ENCODE measurements at regions not wholly inside any gene's neighbourhood (a gene's known extent, or its start where the extent isn't known, plus 50 kb on each side); places are given as distances from the start of the nearest gene placed in this dataset.

GRCh38 chr7:88610942-88611341 is 148.6 kb upstream of the ZNF804B start:
- no peak for DNase-seq
- TF ChIP-seq, protein P1, sequence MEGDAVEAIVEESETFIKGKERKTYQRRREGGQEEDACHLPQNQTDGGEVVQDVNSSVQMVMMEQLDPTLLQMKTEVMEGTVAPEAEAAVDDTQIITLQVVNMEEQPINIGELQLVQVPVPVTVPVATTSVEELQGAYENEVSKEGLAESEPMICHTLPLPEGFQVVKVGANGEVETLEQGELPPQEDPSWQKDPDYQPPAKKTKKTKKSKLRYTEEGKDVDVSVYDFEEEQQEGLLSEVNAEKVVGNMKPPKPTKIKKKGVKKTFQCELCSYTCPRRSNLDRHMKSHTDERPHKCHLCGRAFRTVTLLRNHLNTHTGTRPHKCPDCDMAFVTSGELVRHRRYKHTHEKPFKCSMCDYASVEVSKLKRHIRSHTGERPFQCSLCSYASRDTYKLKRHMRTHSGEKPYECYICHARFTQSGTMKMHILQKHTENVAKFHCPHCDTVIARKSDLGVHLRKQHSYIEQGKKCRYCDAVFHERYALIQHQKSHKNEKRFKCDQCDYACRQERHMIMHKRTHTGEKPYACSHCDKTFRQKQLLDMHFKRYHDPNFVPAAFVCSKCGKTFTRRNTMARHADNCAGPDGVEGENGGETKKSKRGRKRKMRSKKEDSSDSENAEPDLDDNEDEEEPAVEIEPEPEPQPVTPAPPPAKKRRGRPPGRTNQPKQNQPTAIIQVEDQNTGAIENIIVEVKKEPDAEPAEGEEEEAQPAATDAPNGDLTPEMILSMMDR (IDR thresholded peaks at IDR 0.05), result no peak
- TF ChIP-seq POLR2A (IDR thresholded peaks at IDR 0.05) (no peak), EP300 (IDR thresholded peaks at IDR 0.05) (no peak), POLR2AphosphoS5 (IDR thresholded peaks at IDR 0.05) (no peak)
- Histone ChIP-seq H3K27ac (no peak overlapping the region), H3K27me3 (no peaks in the 10 kb centered on the region), H3K9me3 (no peaks in the 10 kb centered on the region), H3K36me3 (no peaks in the 10 kb centered on the region), H3K4me1 (no peaks in the 10 kb centered on the region), H3K4me3 (no peak overlapping the region)
- intact Hi-C loops (cut with DNase I), result no loop called here
- 85 to 88% methylated on average over 4 of the region's 4 CpGs for WGBS, 2 donors

GRCh38 chr7:88600695-88601094 is 158.8 kb upstream of the ZNF804B start:
- WGBS, 2 donors, result 83 to 89% methylated on average over 4 of the region's 4 CpGs
- intact Hi-C loops (cut with DNase I), result no loop called here

DNA sequence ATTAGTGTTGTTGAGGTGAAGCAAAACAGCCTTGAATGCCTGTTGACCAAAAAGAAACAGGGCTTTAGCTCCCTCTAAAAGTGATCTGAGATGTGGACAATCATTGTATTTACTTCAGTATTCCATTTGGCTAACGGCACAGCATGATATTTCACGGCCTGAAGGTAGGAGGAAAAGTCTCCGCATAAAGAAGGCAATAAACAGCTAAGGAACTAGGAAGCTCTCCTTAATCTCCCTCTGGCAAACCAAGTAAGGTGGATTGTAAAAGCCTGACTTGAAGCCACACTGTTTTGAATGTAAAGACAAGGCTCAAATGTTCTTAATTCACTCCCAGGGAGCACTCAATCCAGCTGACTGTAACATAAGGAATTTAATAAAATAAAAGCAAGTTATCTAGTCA is 160.0 kb upstream of the ZNF804B start:
- no peak for DNase-seq
- no peaks in the 10 kb centered on the region for H3K27me3 ChIP-seq
- TF ChIP-seq POLR2A (IDR thresholded peaks at IDR 0.05), result no peak
- TF ChIP-seq, protein P1 (IDR thresholded peaks at IDR 0.05), result no peak
- no peak for TF ChIP-seq POLR2AphosphoS5 (IDR thresholded peaks at IDR 0.05)
- TF ChIP-seq EP300 (IDR thresholded peaks at IDR 0.05), result no peak
- 55 to 73% methylated on average over 3 of the region's 3 CpGs for WGBS, 2 donors
- H3K9me3 ChIP-seq, result no peaks in the 10 kb centered on the region
- H3K4me1 ChIP-seq, result peaks cover 0 to 12% (median 0%) of the 10 kb centered on the region in 4 donors
- H3K36me3 ChIP-seq, result no peaks in the 10 kb centered on the region
- intact Hi-C loops (cut with DNase I), result no loop called here
- no peak overlapping the region for H3K4me3 ChIP-seq
- no peak overlapping the region for H3K27ac ChIP-seq

More at GRCh38 chr7:88600695-88601094, 158.8 kb upstream of the ZNF804B start:
- TF ChIP-seq POLR2AphosphoS5 (IDR thresholded peaks at IDR 0.05) (no peak), EP300 (IDR thresholded peaks at IDR 0.05) (no peak), POLR2A (IDR thresholded peaks at IDR 0.05) (no peak)
- TF ChIP-seq, protein P1 (IDR thresholded peaks at IDR 0.05), result no peak
- no peaks in the 10 kb centered on the region for H3K27me3 ChIP-seq
- no peaks in the 10 kb centered on the region for H3K36me3 ChIP-seq
- no peak for DNase-seq
- H3K4me1 ChIP-seq, result peaks cover 0 to 12% (median 0%) of the 10 kb centered on the region in 4 donors
- H3K9me3 ChIP-seq, result no peaks in the 10 kb centered on the region
- H3K27ac ChIP-seq, result no peak overlapping the region
- no peak overlapping the region for H3K4me3 ChIP-seq

GRCh38 chr7:88597941-88598425 is 161.5 kb upstream of the ZNF804B start:
- TF ChIP-seq POLR2AphosphoS5 (IDR thresholded peaks at IDR 0.05) (no peak), POLR2A (IDR thresholded peaks at IDR 0.05) (no peak)
- TF ChIP-seq, protein P1 (IDR thresholded peaks at IDR 0.05), result no peak
- Histone ChIP-seq H3K4me3 (no peak overlapping the region), H3K36me3 (no peaks in the 10 kb centered on the region), H3K27me3 (no peaks in the 10 kb centered on the region), H3K9me3 (no peaks in the 10 kb centered on the region), H3K27ac (no peak overlapping the region), H3K4me1 (peaks cover 0 to 8% (median 0%) of the 10 kb centered on the region in 4 donors)
- WGBS, 2 donors, result 78 to 83% methylated on average over 2 of the region's 2 CpGs
- DNase-seq, result no peak
- intact Hi-C loops (cut with DNase I), result no loop called here

GRCh38 chr7:88590963-88591362 is 168.5 kb upstream of the ZNF804B start:
- Histone ChIP-seq H3K4me3 (no peak overlapping the region), H3K27me3 (no peaks in the 10 kb centered on the region), H3K36me3 (no peaks in the 10 kb centered on the region), H3K27ac (no peak overlapping the region), H3K9me3 (no peaks in the 10 kb centered on the region), H3K4me1 (no peaks in the 10 kb centered on the region)
- WGBS, 2 donors, result 69 to 77% methylated on average over 2 of the region's 2 CpGs
- no peak for DNase-seq
- TF ChIP-seq, protein P1 (IDR thresholded peaks at IDR 0.05), result no peak
- TF ChIP-seq EP300 (IDR thresholded peaks at IDR 0.05), result no peak
- no peak for TF ChIP-seq POLR2A (IDR thresholded peaks at IDR 0.05)
- no peak for TF ChIP-seq POLR2AphosphoS5 (IDR thresholded peaks at IDR 0.05)
- intact Hi-C loops (cut with DNase I), result no loop called here
